SK-N-SH treated with all-trans-retinoic acid at 6 μM for 48 hours (cell line): ENCODE measurements at regions not wholly inside any gene's neighbourhood (a gene's known extent, or its start where the extent isn't known, plus 50 kb on each side); places are given as distances from the start of the nearest gene placed in this dataset.

ENCODE experiments used
- ATAC-seq: fragments of 200-7000 bp; cut with Tn5 transposase; 3 replicates; pipeline ENCODE4 v1.9.1; 2020; ENCODE audit warnings: mild to moderate bottlenecking, moderate library complexity
- BACH2 ChIP-seq: fragments of 250-450 bp; sonication (Bioruptor Pico); IDR thresholded peaks from 2 replicates; pipeline ENCODE4 v1.9.0; 2021; ENCODE audit warnings: mild to moderate bottlenecking, borderline replicate concordance
- CSDC2 ChIP-seq: fragments of 250-450 bp; sonication (Bioruptor Pico); IDR thresholded peaks from 2 replicates; pipeline ENCODE4 v1.5.0; 2020; ENCODE audit warnings: mild to moderate bottlenecking, moderate library complexity
- GLIS3 ChIP-seq: fragments of 250-450 bp; sonication (Bioruptor Pico); IDR thresholded peaks from 2 replicates; pipeline ENCODE4 v1.5.0; 2020; ENCODE audit warnings: mild to moderate bottlenecking, moderate library complexity
- ISL1 ChIP-seq: fragments of 250-450 bp; sonication (Bioruptor Pico); IDR thresholded peaks from 2 replicates; pipeline ENCODE4 v2.1.2; 2022; ENCODE audit warnings: mild to moderate bottlenecking, moderate library complexity
- POU6F1 ChIP-seq: fragments of 250-450 bp; sonication (Bioruptor Pico); IDR thresholded peaks from 2 replicates; pipeline ENCODE4 v1.8.0; 2021; ENCODE audit warnings: low read depth, mild to moderate bottlenecking, moderate library complexity, borderline replicate concordance
- PPARA ChIP-seq: fragments of 250-450 bp; sonication (Bioruptor Pico); IDR thresholded peaks from 2 replicates; pipeline ENCODE4 v1.5.0; 2020; ENCODE audit warnings: mild to moderate bottlenecking, borderline replicate concordance
- RARB ChIP-seq: fragments of 250-450 bp; sonication (Bioruptor Pico); IDR thresholded peaks from 2 replicates; pipeline ENCODE4 v1.8.0; 2021; ENCODE audit warnings: mild to moderate bottlenecking, moderate library complexity
- TOX ChIP-seq: fragments of 250-450 bp; sonication (Bioruptor Pico); IDR thresholded peaks from 2 replicates; pipeline ENCODE4 v1.8.0; 2021; ENCODE audit warnings: mild to moderate bottlenecking, moderate library complexity, borderline replicate concordance
- TSHZ2 ChIP-seq: fragments of 250-450 bp; sonication (Bioruptor Pico); IDR thresholded peaks from 2 replicates; pipeline ENCODE4 v1.5.0; 2020; ENCODE audit warnings: mild to moderate bottlenecking, moderate library complexity
- ZFP3 ChIP-seq: fragments of 250-450 bp; sonication (Bioruptor Pico); IDR thresholded peaks from 2 replicates; pipeline ENCODE4 v1.5.0; 2020; ENCODE audit warnings: mild to moderate bottlenecking, moderate library complexity
- ZFP30 ChIP-seq: fragments of 450-650 bp; formaldehyde crosslinking; IDR thresholded peaks from 2 replicates; pipeline ENCODE4 v1.5.0; 2022; ENCODE audit warnings: mild to moderate bottlenecking, moderate library complexity
- ZNF565 ChIP-seq: fragments of 450-650 bp; formaldehyde crosslinking; conservative IDR thresholded peaks from 2 replicates; pipeline ENCODE4 v1.5.0; 2020; ENCODE audit warnings: low read depth, mild to moderate bottlenecking, moderate library complexity
- ZNF70 ChIP-seq: fragments of 450-650 bp; formaldehyde crosslinking; IDR thresholded peaks from 2 replicates; pipeline ENCODE4 v1.5.0; 2020; ENCODE audit warnings: mild to moderate bottlenecking, moderate library complexity
- ZNF8 ChIP-seq: fragments of 450-650 bp; formaldehyde crosslinking; IDR thresholded peaks from 2 replicates; pipeline ENCODE4 v1.5.0; 2020; ENCODE audit warnings: mild to moderate bottlenecking, moderate library complexity
- TF ChIP-seq, protein P1 (sequence below): fragments of 250-450 bp; sonication (Bioruptor Pico); IDR thresholded peaks from 2 replicates; pipeline ENCODE4 v1.8.0; 2020; ENCODE audit warnings: mild to moderate bottlenecking, moderate library complexity, borderline replicate concordance
- TF ChIP-seq, protein P2 (sequence below): fragments of 250-450 bp; sonication (Bioruptor Pico); IDR thresholded peaks from 2 replicates; pipeline ENCODE4 v1.5.1; 2020; ENCODE audit warnings: low read depth, mild to moderate bottlenecking, moderate library complexity
- TF ChIP-seq, protein P3 (sequence below): fragments of 250-450 bp; sonication (Bioruptor Pico); IDR thresholded peaks from 2 replicates; pipeline ENCODE4 v1.5.1; 2021; ENCODE audit warnings: mild to moderate bottlenecking, moderate library complexity

DNA sequence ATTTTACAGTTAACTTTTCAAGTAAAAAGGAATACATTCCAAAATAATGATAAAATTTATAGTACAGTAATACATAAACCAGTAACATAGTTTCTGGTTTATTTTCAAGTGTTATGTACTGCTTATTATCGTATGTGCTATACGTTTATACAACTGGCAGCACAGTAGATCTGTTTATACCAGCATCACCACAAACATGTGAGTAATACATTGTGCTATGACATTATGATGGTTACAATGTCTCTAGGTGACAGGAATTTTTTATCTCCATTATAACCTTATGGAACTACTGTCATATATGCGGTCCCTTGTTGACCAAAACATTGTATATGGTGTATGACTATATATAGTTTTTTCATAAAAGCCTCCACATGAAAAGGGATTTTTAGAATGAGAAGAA lies 256.9 kb downstream of the ANKRD50 start:
- no peak for ATAC-seq
- TF ChIP-seq ZNF70 (no peak), CSDC2 (no peak), GLIS3 (CRISPR knock-in tag) (no peak), RARB (CRISPR knock-in tag) (no peak), ISL1 (CRISPR knock-in tag) (no peak), ZNF565 (CRISPR knock-in tag) (no peak), PPARA (CRISPR knock-in tag) (no peak), BACH2 (CRISPR knock-in tag) (no peak), TOX (CRISPR knock-in tag) (no peak)
- TF ChIP-seq, protein P1, sequence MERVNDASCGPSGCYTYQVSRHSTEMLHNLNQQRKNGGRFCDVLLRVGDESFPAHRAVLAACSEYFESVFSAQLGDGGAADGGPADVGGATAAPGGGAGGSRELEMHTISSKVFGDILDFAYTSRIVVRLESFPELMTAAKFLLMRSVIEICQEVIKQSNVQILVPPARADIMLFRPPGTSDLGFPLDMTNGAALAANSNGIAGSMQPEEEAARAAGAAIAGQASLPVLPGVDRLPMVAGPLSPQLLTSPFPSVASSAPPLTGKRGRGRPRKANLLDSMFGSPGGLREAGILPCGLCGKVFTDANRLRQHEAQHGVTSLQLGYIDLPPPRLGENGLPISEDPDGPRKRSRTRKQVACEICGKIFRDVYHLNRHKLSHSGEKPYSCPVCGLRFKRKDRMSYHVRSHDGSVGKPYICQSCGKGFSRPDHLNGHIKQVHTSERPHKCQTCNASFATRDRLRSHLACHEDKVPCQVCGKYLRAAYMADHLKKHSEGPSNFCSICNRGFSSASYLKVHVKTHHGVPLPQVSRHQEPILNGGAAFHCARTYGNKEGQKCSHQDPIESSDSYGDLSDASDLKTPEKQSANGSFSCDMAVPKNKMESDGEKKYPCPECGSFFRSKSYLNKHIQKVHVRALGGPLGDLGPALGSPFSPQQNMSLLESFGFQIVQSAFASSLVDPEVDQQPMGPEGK (CRISPR knock-in tag): no peak
- TF ChIP-seq, protein P2, sequence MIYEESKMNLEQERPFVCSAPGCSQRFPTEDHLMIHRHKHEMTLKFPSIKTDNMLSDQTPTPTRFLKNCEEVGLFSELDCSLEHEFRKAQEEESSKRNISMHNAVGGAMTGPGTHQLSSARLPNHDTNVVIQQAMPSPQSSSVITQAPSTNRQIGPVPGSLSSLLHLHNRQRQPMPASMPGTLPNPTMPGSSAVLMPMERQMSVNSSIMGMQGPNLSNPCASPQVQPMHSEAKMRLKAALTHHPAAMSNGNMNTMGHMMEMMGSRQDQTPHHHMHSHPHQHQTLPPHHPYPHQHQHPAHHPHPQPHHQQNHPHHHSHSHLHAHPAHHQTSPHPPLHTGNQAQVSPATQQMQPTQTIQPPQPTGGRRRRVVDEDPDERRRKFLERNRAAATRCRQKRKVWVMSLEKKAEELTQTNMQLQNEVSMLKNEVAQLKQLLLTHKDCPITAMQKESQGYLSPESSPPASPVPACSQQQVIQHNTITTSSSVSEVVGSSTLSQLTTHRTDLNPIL (CRISPR knock-in tag): no peak
- TF ChIP-seq, protein P3, sequence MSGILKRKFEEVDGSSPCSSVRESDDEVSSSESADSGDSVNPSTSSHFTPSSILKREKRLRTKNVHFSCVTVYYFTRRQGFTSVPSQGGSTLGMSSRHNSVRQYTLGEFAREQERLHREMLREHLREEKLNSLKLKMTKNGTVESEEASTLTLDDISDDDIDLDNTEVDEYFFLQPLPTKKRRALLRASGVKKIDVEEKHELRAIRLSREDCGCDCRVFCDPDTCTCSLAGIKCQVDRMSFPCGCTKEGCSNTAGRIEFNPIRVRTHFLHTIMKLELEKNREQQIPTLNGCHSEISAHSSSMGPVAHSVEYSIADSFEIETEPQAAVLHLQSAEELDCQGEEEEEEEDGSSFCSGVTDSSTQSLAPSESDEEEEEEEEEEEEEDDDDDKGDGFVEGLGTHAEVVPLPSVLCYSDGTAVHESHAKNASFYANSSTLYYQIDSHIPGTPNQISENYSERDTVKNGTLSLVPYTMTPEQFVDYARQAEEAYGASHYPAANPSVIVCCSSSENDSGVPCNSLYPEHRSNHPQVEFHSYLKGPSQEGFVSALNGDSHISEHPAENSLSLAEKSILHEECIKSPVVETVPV (CRISPR knock-in tag): no peak

- ATAC-seq: no peak
- TF ChIP-seq TSHZ2 (no peak), ZFP30 (no peak), ZNF70 (no peak), CSDC2 (no peak), POU6F1 (no peak), ZNF8 (CRISPR knock-in tag) (no peak), BACH2 (CRISPR knock-in tag) (no peak), ZNF565 (CRISPR knock-in tag) (no peak), ZFP3 (CRISPR knock-in tag) (no peak)
- TF ChIP-seq, protein P2 (CRISPR knock-in tag): no peak
- TF ChIP-seq, protein P1 (CRISPR knock-in tag): no peak
These were observed 253.2 kb downstream of the ANKRD50 start for GRCh38 chr4:124459196-124459940.
